IPS-18c (cell line): ENCODE measurements at regions not wholly inside any gene's neighbourhood (a gene's known extent, or its start where the extent isn't known, plus 50 kb on each side); places are given as distances from the start of the nearest gene placed in this dataset.

Source experiments
- H3K4me3 ChIP-seq: 2 replicates; pipeline ENCODE4 v1.7.0; 2013; ENCODE audit warnings: low read depth, mild to moderate bottlenecking, low read length, moderate library complexity; ENCODE audit not compliant: insufficient read depth
- H3K9me3 ChIP-seq: one replicate; pipeline ENCODE4 v1.6.1; 2013; ENCODE audit warnings: mild to moderate bottlenecking, low read length, moderate library complexity; ENCODE audit not compliant: control insufficient read depth, insufficient read depth

- Histone ChIP-seq H3K9me3 (no peaks in the 10 kb centered on the region), H3K4me3 (no peak overlapping the region)
Measured at GRCh38 chr20:11091511-11091910, 417.7 kb upstream of the JAG1 start.

DNA sequence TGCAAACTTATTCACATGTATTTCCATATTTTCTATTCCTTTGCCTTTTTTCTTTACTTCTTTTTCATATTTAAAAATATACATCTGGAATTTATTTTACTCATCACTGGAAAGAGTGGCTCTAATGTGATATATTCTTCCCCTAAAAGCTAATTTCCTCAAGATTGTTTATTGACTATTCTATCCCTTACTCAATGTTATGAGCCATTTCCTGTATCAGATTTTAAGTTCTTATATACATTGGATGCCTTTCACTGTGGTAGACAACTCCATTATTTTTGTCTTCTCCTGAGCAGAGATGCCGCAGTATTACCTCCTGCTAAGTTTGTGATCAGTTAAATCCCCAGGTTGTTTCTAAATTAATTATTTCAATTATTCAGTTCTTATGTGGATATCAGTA, 418.4 kb upstream of the JAG1 start:
- Histone ChIP-seq H3K9me3 (no peaks in the 10 kb centered on the region), H3K4me3 (no peak overlapping the region)

DNA sequence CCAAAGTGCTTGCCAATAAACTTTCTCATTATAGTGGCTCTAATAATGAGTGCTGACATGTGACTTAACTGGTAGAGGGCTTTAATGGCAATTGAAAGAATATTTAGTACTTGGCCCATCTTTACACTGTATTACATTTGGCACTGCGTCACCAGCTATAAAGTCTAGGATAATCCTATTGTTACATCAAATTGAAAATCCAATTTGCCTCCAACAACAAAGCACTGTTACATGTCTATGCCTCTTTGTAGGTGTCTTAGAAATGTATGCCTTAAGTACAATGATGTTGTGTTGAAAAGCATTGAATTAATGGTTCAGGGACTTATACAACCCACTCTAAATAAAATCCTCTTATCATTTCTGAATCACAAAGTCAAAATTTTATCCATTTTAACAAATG, 420.4 kb upstream of the JAG1 start:
- Histone ChIP-seq H3K9me3 (no peaks in the 10 kb centered on the region), H3K4me3 (no peak overlapping the region)

GRCh38 chr20:11094711-11095110, 420.9 kb upstream of the JAG1 start:
- H3K4me3 ChIP-seq: no peak overlapping the region
- H3K9me3 ChIP-seq: no peaks in the 10 kb centered on the region

GRCh38 chr20:11098888-11099287, 425.1 kb upstream of the JAG1 start:
- H3K4me3 ChIP-seq: no peak overlapping the region
- no peaks in the 10 kb centered on the region for H3K9me3 ChIP-seq

DNA sequence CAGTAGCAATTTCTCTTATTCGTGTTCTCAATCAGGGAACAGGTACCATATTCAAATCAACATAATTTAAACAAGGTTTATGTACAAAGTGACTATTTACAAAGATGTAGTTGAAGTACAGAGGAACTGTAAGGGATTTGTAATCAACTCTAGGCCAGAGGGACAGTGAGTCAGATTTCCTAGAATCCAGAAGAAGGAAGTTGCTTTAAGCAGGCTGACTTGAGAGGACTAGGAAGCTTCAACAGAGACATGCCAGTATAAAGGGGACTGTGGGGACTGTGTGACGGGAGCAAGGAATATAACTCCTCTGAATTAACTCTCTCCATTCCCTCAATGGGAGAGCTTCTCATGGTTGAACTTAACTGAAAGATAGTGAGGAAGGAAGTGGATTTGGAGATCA, 427.4 kb upstream of the JAG1 start:
- no peak overlapping the region for H3K4me3 ChIP-seq
- no peaks in the 10 kb centered on the region for H3K9me3 ChIP-seq

DNA sequence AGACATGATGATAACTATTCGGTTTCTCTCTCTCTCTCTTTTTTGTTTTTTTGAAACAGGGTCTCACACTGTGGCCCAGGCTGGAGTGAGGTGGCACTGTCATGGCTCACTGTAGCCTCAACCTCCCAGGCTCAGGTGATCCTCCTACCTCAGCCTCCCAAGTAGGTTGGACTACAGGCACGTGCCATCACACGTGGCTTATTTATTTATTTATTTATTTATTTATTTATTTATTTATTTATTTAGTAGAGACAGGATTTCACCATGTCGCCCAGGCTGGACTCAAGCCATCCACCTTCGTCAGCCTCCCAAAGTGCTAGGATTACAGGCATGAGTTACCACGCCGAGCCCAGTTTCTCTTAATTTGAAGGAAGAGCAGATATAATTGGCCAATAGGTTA, 427.9 kb upstream of the JAG1 start:
- no peaks in the 10 kb centered on the region for H3K9me3 ChIP-seq
- H3K4me3 ChIP-seq: no peak overlapping the region

GRCh38 chr20:11103866-11104265, 430.1 kb upstream of the JAG1 start:
- Histone ChIP-seq H3K4me3 (no peak overlapping the region), H3K9me3 (no peaks in the 10 kb centered on the region)

DNA sequence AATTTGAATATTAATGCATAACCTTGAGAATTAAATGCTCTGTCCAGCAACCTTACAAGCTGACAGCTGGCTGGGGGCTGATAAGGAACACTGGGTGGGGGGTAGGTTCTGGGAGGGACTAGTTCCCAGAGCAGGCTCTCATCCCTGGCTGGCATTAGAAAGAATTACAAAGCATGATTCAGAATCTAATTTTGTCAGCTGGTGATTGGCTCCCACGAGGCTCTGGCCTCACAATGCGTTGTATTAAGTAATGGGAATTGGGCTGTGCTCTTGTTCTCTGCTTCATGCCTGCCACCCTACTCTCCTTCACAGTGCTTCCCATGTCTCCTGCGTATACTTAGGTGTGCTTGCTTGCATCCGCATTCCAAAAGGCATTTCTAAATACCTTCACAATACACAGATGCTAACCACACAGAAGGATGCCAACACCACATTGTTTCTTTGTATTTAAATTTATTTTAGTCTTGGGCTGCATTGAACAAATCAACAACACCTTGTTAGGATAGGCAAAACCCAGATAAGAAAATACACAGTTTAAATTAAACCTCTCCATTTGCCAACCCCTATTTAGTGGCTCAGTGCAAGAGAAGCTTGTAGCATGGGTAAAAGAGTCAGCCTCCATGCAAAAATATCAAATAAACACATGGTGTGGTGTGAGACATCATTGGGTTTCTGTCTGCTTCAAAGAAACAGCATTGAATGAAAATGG, 434.5 kb upstream of the JAG1 start:
- Histone ChIP-seq H3K9me3 (no peaks in the 10 kb centered on the region), H3K4me3 (no peak overlapping the region)

GRCh38 chr20:11110535-11110934, 436.7 kb upstream of the JAG1 start:
- Histone ChIP-seq H3K9me3 (no peaks in the 10 kb centered on the region), H3K4me3 (no peak overlapping the region)

DNA sequence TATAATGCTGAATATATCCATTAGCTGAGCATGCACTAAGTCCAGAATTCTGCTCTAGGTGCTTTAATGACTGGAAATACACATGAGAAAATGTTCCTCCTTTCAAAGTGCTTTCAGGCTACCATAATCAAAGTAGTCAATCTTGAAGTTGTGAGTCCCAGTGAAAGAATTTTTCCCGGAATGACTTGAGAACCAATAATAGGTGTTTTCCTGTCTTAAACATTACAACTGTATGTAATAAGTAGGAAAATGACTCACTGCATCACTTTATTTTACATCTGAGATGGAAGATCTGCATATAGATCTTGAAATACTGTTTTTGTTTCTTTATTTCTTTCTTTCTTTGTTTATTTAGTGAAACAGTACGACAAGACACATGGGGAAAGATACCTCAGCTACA, 437.4 kb upstream of the JAG1 start:
- Histone ChIP-seq H3K4me3 (no peak overlapping the region), H3K9me3 (no peaks in the 10 kb centered on the region)

GRCh38 chr20:11112832-11113231, 439.0 kb upstream of the JAG1 start:
- Histone ChIP-seq H3K9me3 (no peaks in the 10 kb centered on the region), H3K4me3 (no peak overlapping the region)

DNA sequence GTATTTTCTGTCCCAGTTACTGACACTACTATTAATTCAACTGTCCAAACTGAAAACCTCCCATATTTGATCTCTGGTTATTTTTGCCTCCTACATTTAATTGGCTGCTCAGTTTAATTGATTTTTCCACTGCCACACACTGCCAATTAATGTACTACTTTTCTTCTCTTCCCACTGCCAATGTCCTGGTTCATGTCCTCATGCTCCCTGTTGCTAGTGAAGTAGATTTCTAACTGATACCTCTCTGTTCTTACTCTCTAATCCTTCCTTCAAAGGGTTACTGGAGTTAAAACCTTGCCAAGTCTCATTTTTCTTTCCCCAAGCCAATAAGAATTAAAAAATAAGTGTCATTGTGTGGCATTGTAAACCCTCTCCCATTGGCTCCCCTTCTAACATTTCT, 440.6 kb upstream of the JAG1 start:
- no peak overlapping the region for H3K4me3 ChIP-seq

GRCh38 chr20:11117808-11118528, 444.2 kb upstream of the JAG1 start:
- Histone ChIP-seq H3K4me3 (no peak overlapping the region), H3K9me3 (no peaks in the 10 kb centered on the region)

More for the DNA sequence above, 440.6 kb upstream of the JAG1 start:
- no peaks in the 10 kb centered on the region for H3K9me3 ChIP-seq

DNA sequence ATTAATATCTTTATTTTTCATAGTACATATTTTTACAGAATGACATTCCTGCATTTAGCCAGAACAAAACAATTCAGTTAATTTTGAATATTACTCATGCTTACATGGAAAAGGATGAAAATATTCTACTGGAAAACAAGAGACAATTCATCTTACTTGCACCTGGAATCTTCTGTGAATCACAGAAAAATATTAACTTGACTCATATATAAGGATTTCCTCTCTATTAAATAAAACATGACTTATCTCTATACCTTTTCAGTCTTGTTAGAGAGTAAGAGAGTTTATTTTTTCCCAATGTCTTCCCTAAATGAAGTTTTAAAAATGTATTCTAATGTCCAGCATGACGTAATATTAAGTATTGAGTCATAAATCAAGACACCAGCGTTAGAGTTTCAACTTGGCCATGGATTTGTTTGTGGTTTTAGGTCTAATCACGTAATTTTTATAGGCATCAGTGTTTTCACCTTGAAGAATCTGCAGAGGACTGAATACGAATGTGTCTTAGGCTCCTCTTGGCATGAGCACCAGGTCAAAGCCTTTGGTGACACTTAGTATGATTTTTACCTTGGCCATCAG, 445.1 kb upstream of the JAG1 start:
- H3K4me3 ChIP-seq: no peak overlapping the region
- H3K9me3 ChIP-seq: no peaks in the 10 kb centered on the region

- Histone ChIP-seq H3K4me3 (no peak overlapping the region), H3K9me3 (no peaks in the 10 kb centered on the region)
Measured at GRCh38 chr20:11119573-11119972, 445.8 kb upstream of the JAG1 start.

- H3K9me3 ChIP-seq: no peaks in the 10 kb centered on the region
Measured at GRCh38 chr20:11120431-11120830, 446.6 kb upstream of the JAG1 start.

GRCh38 chr20:11124849-11125505, 451.2 kb upstream of the JAG1 start:
- Histone ChIP-seq H3K9me3 (no peaks in the 10 kb centered on the region), H3K4me3 (no peak overlapping the region)

More at GRCh38 chr20:11120431-11120830, 446.6 kb upstream of the JAG1 start:
- H3K4me3 ChIP-seq: no peak overlapping the region
